ENCODE measurements at regions not wholly inside any gene's neighbourhood (a gene's known extent, or its start where the extent isn't known, plus 50 kb on each side); places are given as distances from the start of the nearest gene placed in this dataset.

GRCh38 chr1:30650968-30651320, 72.4 kb downstream of the MATN1 start:
- TF ChIP-seq POLR2A (IDR thresholded peaks at IDR 0.05; ENCODE audit: low read depth) (no peak), EP300 (IDR thresholded peaks at IDR 0.05) (no peak), POLR2AphosphoS5 (IDR thresholded peaks at IDR 0.05) (no peak), CTCF (IDR thresholded peaks at IDR 0.05) (no peak)
- peaks cover 0 to 56% (median 0%) of the 10 kb centered on the region in 4 donors for H3K27me3 ChIP-seq
- 64% methylated on average over 7 of the region's 7 CpGs for WGBS
- H3K27ac ChIP-seq (replicated peaks in 1 of 4) = no peak overlapping the region
- no peaks in the 10 kb centered on the region for H3K9me3 ChIP-seq
- intact Hi-C loops (cut with DNase I) = no loop called here
- peaks cover 0 to 7% (median 6%) of the 10 kb centered on the region in 4 donors for H3K4me1 ChIP-seq
- H3K36me3 ChIP-seq = no peaks in the 10 kb centered on the region
- no peak for DNase-seq (ENCODE audit: extremely low spot score)
- H3K4me3 ChIP-seq = no peak overlapping the region

- Histone ChIP-seq H3K27ac (replicated peaks in 1 of 4) (no peak overlapping the region), H3K36me3 (no peaks in the 10 kb centered on the region), H3K4me1 (peaks cover 0 to 7% (median 6%) of the 10 kb centered on the region in 4 donors), H3K4me3 (no peak overlapping the region), H3K9me3 (no peaks in the 10 kb centered on the region), H3K27me3 (peaks cover 0 to 59% (median 0%) of the 10 kb centered on the region in 4 donors)
- TF ChIP-seq POLR2A (IDR thresholded peaks at IDR 0.05; ENCODE audit: low read depth) = no peak
- no peak for TF ChIP-seq POLR2AphosphoS5 (IDR thresholded peaks at IDR 0.05)
- no peak for TF ChIP-seq CTCF (IDR thresholded peaks at IDR 0.05)
- TF ChIP-seq EP300 (IDR thresholded peaks at IDR 0.05) = no peak
- 68% methylated on average over 12 of the region's 13 CpGs for WGBS
- intact Hi-C loops (cut with DNase I) = no loop called here
- DNase-seq (ENCODE audit: extremely low spot score) = no peak
These were observed 73.1 kb downstream of the MATN1 start for GRCh38 chr1:30650038-30650967.

GRCh38 chr1:30649321-30649991, 73.9 kb downstream of the MATN1 start:
- no peak overlapping the region for H3K27ac ChIP-seq (replicated peaks in 1 of 4)
- peaks cover 0 to 7% (median 6%) of the 10 kb centered on the region in 4 donors for H3K4me1 ChIP-seq
- DNase-seq (ENCODE audit: extremely low spot score) = no peak
- H3K9me3 ChIP-seq = no peaks in the 10 kb centered on the region
- H3K4me3 ChIP-seq = no peak overlapping the region
- WGBS = 80% methylated on average over 7 of the region's 8 CpGs
- intact Hi-C loops (cut with DNase I) = no loop called here
- H3K27me3 ChIP-seq = peaks cover 0 to 62% (median 0%) of the 10 kb centered on the region in 4 donors
- TF ChIP-seq CTCF (IDR thresholded peaks at IDR 0.05) (no peak), POLR2AphosphoS5 (IDR thresholded peaks at IDR 0.05) (no peak), POLR2A (IDR thresholded peaks at IDR 0.05; ENCODE audit: low read depth) (no peak), EP300 (IDR thresholded peaks at IDR 0.05) (no peak)
- no peaks in the 10 kb centered on the region for H3K36me3 ChIP-seq

- no peaks in the 10 kb centered on the region for H3K9me3 ChIP-seq
- peaks cover 0 to 62% (median 0%) of the 10 kb centered on the region in 4 donors for H3K27me3 ChIP-seq
- intact Hi-C loops (cut with DNase I) = no loop called here
- no peak overlapping the region for H3K27ac ChIP-seq (replicated peaks in 1 of 4)
- H3K4me3 ChIP-seq = no peak overlapping the region
- TF ChIP-seq CTCF (IDR thresholded peaks at IDR 0.05) = no peak
- no peaks in the 10 kb centered on the region for H3K36me3 ChIP-seq
- 90% methylated on average over 9 of the region's 9 CpGs for WGBS
- no peak for DNase-seq (ENCODE audit: extremely low spot score)
- peaks cover 0 to 7% (median 6%) of the 10 kb centered on the region in 4 donors for H3K4me1 ChIP-seq
These were observed 74.9 kb downstream of the MATN1 start for GRCh38 chr1:30648408-30649000.

Data from esophagus muscularis mucosa (tissue), 4 donors.